ENCODE measurements at regions not wholly inside any gene's neighbourhood (a gene's known extent, or its start where the extent isn't known, plus 50 kb on each side); places are given as distances from the start of the nearest gene placed in this dataset.
A peak's percentile ranks its signal among the peaks of the same experiment; 100 is the strongest.
"Not testable (repeated sequence)": the region's sequence is repeated elsewhere in the genome, so short reads cannot be mapped to it uniquely, and the experiment has no call there.

DNA sequence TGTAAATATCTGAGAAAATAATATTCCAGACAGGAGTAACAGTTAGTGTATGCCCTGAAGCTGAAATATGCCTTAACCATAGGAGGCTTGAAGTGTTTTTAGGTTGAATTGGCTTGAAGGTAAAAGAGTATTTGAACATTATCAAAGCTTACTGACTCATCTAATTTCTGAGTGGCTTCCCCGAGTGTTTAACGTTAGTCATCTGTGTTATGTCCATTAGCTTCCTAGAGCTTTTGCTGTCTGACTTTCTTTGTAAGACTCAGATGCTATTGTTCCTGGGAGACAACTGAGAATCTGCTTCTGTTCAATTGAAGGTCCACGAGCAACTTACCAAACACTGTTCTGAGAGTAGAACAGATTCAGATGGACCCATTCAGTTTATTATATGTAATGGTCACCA, 656.8 kb upstream of the NECTIN3 start:
- DNase-seq, result no peak

DNA sequence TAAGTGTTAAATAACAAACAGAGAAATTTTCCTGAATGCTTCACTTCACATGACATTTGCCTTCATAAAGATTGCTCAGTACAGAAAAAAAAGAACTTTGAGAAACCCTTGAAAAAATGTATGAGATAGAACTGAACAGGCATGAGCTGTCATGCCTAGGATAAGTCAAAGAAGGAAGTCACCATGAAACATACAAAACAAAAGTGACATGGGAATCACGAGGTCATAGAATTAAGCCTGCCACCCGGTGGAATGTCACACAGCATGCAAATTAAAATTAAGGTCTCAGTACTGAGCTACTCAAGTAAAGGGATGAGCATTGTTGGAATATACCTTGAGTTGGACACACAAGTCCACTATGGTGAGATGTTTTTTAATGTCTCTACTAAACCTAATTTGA, 652.5 kb upstream of the NECTIN3 start:
- peak; percentile 19 for DNase-seq

DNA sequence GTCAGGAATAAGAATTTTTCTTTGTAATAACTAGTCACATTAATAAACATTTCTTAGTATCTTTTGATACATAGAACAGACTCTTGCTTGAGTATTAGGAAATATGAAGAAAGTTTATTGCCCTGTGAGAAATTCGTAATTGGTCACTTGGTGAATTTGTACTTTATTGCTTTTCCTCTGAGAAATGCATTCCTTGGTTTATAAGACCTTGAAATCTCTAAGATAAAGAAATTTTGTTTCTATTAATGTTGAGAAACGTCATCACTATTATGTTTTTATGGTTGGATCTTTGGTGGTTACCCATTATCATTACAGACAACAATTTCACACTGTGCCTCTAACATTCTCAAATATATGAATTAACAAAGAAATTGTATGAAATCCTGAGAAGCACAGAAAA, 652.0 kb upstream of the NECTIN3 start:
- DNase-seq, result no peak

DNA sequence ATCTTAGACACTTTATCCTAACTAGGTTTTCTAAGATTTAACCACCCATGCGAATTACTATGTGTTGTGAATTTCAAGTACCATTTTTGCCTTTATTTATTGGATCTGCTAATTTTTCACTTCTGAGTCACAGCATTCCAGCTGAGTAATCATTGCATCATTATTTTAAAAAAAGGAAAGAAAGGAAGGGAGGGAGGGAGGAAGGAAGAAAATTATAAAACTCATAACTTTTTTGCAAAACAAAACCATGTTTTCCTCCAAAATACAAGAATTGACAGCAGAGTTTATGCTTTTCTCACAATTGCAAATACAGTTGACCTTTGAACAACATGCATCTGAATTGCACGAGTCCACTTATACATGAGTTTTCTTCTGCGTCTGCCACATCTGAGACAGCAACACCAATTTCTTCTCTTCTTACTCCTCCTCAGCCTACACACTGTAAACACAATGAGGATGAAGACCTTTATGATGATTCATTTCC, 651.4 kb upstream of the NECTIN3 start:
- DNase-seq, result no peak

DNA sequence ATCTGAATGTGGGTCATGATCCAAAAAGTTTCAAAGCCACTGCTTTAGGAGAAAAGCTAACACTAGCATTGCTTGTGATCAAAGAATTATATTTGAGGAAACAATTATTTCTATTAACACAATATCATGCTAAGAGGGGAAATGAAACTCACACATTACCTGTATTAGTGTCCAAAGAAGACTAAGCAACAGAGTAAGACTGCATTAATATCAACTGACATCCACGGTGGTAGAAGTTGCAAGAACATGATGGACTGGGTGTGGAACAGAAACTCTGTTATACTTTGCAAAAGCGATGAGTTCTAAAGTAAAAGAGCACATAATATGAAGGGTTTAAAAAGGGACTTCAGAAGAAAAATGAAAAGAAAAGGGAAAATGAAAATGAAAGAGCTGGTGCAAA, 648.3 kb upstream of the NECTIN3 start:
- DNase-seq, result no peak

DNA sequence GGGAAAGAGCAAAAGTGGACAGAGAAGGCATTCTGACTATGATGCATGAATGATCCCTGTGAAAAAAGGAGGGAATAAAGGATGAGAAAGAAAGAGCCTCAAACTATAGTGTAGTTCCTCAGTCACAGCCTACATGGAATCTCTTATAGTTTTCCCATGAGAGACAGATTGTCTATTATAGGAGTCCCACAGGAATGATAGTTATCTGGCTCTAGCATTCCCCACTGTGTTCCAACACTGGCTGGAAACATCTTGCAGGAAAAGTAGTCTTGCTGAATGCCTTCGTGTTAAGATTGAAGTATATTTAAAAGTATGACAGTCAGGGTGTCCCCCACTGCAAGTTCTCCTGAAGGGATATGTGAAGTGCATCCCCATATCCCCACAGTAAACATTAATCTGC, 641.5 kb upstream of the NECTIN3 start:
- no peak for DNase-seq

DNA sequence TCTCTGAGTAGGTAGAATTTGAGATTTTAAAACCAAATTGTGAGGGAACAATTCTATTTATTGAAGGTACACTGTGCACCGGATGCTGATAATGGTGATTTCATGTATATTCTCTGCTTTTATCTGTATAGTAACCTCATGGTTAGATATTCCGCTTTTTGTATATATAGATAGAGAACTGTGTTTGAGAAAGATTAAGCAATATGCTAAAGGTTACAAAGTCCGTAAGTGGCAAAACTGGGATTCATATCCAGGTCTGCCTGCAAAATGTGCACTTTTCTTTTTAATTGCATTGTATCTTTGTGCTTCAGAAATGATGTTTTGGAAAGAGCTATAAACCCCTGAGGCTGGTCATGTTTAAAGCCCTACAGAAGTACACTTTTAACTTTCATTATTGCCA, 635.4 kb upstream of the NECTIN3 start:
- DNase-seq, result no peak

DNA sequence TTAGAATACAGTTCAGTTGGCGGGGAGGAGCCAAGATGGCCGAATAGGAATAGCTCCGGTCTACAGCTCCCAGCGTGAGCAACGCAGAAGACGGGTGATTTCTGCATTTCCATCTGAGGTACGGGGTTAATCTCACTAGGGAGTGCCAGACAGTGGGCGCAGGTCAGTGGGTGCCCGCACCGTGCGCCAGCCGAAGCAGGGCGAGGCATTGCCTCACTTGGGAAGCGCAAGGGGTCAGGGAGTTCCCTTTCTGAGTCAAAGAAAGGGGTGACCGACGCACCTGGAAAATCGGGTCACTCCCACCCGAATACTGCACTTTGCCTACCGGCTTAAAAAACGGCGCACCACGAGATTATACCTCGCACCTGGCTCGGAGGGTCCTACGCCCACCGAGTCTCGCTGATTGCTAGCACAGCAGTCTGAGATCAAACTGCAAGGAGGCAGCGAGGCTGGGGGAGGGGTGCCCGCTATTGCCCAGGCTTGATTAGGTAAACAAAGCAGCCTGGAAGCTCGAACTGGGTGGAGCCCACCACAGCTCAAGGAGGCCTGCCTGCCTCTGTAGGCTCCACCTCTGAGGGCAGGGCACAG, 631.5 kb upstream of the NECTIN3 start:
- not testable (repeated sequence) for DNase-seq

DNA sequence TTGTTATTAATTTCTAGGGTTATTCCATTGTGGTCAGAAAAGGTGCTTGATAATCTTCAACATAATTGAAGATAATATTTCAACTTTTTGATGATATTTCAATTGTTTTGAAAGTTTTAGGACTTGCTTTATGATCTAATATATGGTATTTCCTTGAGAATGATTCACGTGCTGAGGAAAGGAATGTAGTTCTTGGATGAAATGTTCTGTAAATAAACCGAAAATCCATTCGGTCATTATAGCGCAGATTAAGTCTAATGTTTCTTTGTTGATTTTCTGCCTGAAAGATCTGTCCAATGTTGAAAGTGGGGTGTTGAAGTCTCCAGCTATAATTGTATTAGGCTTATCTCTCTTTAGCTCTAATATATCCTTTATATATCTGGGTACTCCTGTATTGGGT, 617.5 kb upstream of the NECTIN3 start:
- no peak for DNase-seq

DNA sequence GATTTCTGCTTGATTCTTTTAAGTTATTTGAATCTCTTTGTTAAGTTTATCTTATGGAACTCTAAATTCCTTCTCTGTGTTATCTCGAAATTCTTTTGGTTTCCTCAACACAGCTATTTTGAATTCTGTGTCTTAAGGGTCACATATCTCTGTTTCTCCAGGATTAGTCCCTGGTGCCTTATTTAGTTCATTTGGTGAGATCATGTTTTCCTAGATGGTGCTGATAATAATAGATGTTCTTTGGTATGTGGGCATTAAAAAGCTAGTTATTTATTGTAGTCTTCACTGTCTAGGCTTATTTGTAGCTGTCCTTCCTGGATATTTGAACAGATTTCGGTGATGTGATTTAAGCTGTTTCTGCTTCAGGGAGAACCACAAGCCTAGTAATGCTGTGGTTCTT, 615.6 kb upstream of the NECTIN3 start:
- DNase-seq, result no peak

DNA sequence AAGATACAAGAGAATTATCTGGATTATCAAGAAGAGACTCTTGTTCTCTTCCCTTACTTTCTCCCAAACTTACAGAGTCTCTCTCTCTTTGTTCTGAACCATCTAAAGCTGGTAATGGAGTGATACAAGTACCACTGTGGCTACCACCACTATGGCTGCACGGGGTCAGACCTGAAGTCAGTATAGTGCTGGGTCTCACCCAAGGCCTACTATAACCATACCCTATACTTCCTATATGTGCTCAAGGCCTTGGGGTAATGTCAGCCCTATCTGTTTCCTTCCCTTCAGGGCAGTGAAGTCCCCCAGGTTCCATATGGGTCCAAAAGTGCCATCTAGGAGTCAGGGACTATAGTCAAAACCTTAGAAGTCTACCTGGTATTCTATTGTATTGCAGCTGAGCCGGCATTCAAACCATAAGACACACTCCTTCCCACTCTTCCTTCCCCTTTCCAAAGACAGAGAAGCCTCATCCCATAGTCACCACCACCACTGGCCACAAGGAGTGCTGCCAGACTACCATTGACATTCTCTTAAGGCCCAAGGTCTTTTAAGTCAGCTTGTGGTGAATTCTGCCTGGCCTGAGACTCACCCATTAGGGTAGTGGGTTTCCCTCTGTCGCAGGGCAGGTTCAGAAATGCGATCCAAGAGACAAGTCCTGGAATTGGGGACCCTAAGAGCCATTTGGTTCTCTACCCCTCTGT, 615.0 kb upstream of the NECTIN3 start:
- DNase-seq, result no peak

DNA sequence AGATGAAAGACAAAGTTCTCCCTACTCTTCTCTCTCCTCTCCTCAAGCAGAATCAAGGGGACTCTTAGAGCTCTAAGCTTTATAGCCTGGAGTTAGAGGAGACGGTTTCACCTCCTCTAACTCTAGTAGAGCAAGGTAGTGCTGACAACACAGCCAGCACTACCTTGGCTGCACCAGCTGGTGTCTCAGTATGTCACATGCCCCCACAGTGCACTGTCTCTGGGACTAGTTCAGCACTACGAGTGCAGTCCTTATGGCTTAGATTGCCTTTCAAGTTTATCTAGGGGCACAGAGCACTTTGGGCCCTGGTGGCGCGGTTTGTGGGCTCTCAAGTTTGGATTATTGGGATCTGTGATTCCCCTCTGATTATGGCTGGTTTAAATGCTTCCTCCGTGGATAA, 614.1 kb upstream of the NECTIN3 start:
- no peak for DNase-seq

DNA sequence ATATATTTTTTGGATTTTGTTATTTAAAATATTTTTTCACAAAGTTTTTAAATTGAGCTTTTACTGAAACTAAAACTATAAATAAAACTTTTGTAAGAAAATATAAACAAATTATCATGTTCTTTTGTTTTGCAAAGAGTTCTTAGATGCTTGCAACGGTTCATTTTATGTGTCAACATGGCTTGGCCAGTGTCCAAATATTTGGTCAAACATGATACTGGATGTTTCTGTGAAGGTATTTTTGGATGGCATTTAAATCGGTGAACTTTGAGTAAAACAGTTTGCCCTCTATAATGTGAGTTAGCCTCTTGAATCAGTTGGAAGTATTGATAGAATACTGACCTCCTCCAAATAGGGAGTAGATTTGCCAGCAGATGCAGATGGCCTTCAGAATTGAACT, 612.6 kb upstream of the NECTIN3 start:
- DNase-seq, result no peak

DNA sequence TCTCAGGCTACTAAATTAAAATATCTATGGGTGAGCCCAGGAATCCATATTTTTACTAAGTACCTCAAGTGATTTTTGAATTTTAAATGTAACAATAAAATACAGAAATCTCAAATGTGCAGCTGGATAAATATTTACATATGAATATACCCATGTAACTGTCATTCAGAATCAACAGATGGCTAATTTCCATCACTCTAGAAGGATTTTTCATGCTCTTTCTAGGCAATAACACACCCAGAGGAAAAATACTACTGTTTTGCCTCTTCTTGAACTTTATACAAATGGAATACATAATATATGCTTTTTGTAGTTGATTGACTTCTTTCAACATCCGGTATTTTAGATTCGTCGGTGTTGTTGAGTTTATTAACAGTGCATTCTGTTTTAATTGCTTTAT, 601.3 kb upstream of the NECTIN3 start:
- DNase-seq, result no peak

DNA sequence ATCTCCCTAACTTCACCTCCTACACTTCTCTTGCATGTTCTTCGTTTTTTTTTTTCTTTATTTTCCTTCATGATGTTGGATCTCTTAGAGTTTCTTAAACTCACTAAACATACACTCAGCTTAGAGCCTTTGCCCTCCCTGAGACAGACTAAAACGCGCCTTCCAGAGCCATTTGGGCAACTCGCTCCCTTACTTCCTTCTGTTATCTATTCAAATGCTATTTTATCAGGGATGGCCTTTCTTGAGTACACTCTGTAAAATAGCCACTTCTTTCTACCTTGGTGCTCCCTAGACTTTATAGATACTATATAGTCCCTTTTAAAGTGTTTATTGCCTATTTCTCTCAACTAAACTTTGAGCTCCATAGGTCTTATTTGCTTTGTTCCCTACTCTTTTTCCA, 598.2 kb upstream of the NECTIN3 start:
- no peak for DNase-seq

DNA sequence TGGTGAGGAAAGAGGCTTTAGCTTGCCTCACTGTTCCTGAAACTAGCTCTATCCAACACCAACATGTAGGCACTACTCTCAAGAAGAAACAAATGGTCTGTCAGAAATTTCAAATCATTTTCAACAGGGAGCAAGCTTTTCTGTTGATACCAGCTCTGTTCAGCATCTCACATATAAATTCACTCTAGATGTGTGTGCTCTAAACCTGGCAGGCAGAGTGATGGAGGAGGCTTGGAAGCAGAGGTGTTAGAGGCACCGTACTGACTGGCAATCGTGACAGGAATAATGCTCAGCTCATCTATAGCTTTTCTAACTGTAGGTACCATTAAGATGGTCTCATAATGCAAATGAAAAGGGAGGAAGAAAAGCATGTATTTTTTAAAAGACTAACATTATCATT, 597.2 kb upstream of the NECTIN3 start:
- DNase-seq, result no peak

DNA sequence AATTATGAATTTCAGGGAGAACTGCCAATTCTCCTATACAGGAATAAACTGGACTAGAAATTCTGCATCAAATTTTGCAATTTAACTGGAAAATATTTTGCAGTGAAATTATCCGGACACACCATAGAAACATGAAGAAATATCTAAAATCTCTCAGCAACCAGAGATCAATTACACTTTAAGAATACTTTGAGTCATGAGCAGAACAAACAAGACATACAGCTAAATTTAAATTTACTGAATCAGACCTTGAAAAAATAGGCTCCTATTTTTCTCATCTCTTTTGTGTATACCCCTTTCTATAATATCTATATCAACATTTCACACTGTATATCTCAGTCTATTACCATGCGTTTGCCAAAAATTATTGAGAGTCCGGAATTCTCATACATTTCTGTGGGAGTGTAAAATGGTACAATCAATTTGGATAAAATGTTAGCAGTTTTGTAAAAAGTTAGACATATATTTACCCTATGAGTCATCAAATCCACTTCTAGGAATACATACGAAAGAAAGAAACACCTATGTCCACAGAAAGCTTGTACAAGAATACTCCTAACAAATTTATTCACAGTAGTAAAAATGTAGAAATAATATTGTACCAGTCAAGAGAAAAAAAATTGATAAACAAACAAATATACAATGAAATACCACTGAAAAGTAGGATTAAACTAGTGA, 593.1 kb upstream of the NECTIN3 start:
- DNase-seq, result no peak

DNA sequence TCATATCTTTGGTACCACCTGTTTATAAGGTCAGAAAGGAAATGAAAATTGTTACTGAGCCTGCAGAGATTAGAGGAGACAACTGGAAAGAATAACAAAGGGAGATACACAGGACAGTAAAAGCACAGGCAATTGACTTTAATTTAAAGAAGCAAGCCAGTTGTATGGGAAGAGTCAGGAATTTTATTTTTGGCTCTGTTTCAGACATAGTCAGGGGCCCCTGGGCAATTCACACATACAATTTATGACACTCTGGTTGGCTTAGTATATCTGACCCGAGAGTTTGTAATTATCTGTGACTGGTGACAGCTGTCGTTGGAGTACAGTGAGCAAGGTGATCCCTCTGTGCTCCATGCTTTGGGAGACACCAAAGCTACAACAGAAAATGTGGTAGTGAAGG, 591.9 kb upstream of the NECTIN3 start:
- no peak for DNase-seq

DNA sequence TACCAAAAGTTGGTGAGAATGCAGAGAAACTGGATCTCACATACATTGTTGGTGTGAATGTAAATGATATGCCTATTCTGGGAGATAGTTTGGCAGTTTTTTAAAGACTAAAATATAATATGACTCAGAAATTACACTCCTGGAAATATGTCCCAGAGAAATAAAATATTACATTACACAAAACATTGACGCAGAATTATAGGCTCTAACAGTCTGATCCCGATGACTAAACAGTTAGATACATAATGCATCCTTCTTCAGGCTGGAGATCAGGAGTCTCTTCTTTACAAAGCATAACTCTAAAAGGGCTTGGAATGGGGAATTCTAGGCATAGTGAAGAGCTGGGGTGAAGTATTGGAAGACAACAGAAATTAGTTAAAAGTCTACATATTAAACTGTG, 586.2 kb upstream of the NECTIN3 start:
- no peak for DNase-seq

DNA sequence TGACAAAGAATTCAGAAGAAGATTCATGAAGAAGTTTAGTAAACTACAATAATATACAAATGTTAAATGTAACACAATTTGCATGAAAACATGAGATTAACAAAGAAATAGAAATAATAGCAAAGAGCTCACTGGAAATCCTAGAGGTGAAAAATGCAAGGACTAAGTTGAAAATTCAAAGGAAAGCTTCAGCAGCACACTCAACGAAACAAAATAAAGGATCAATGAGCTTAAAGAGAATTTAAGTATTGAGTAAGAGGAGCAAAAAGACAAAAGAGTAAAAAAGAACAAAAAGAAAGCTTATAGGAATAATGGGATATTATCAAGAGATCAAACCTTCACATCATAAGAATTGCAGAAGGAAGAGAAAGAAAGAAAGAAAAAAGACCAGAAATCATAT, 583.8 kb upstream of the NECTIN3 start:
- DNase-seq, result no peak

DNA sequence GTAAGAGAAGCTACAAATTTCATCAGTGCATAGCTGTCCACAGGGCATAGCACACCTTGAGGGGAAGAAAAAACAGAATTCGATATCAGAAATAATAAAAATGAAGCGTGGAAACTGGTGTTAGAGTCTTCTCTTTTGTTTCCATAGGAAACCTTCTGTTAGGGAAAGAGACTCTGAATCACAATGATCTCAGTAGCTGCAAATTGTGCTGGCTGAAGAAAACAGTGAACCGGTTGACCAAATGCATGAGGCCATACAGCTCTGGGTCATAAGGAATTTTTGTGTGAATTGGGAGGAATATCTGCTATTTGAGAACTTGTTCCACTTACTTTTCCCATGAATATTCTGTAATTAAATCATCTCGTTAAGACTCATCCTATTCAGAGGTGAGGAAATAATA, 580.2 kb upstream of the NECTIN3 start:
- DNase-seq, result no peak

DNA sequence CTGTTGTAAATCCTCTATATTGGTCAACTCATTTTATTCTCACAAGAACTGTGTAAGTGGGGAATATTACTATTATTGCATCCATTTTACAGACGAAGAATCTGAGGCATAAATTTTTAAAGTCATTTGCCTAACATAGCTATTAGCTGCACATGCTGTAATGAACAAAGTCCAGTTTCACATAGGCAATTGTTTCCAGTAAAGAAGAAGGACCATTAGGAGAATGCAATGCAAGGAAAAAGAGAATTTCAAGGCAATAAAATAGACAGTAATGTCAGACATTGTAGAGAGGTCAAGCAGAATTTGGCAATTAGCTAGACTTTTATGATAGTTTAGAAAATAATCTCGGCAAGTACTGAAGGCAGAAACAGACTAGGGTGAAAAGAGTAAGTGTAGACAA, 578.7 kb upstream of the NECTIN3 start:
- DNase-seq, result no peak

DNA sequence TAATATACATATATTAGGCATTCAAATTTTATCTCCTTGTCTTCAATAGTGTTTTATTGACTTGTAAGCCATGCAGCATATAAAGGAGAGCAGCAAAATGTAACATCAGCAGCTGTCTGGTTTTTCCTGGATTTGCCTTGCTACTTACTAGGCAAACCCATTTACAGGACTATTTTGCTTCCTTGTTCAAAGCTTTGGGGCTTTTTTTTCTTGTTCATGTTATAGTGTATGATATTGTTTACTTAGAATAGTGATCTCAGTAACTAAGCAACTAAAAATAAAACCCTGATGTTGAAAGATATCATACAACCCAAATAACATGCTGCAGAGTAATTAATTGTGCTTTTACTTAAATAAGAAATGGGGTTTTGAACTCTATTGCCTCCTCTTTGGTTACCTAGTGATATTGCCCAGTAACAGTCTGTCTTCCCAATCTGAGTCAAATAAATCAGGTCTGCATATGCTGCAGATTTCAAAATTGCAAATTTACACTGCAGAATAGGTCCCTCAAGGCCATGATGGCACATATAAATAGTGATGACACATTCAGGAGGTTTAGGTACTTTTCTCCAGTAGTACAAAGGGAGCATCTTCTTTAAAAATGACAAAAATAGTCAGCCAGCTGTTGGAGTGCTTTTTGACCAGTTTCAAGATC, 578.1 kb upstream of the NECTIN3 start:
- DNase-seq, result no peak

DNA sequence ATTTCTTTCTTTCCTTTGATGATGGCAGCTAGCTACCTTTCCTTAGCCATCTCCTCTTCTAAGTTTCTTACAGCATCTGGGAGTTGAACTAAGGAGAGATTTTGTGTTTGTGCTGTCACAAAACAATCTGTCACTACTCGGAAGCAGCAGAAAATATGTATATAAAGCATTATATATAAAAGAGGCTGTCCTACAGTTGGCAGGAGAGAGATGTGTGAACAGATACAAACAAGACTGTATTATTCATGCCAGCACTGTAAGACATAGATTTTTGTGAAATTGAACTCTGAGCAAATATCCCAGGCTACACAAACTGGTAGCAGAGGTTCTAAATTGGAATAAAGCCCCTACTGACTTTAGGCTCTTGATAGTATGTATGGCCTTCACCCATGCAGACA, 577.5 kb upstream of the NECTIN3 start:
- DNase-seq, result no peak
